Right lung (tissue), 2 donors: ENCODE measurements at regions not wholly inside any gene's neighbourhood (a gene's known extent, or its start where the extent isn't known, plus 50 kb on each side); places are given as distances from the start of the nearest gene placed in this dataset.

Experiments used
- DNase-seq, 2 donors: peaks; one replicate each; pipeline ENCODE4 v3.0.0-alpha.2; 2013

GRCh38 chr19:34824686-34825085 is 51.7 kb upstream of the ZNF599 start:
- no peak for DNase-seq
